Glomerular visceral epithelial cell (primary cell): ENCODE measurements at regions not wholly inside any gene's neighbourhood (a gene's known extent, or its start where the extent isn't known, plus 50 kb on each side); places are given as distances from the start of the nearest gene placed in this dataset.
"Not testable (repeated sequence)": the region's sequence is repeated elsewhere in the genome, so short reads cannot be mapped to it uniquely, and the experiment has no call there.

Experiments used
- DNase-seq: peaks from one replicate; pipeline ENCODE4 v3.0.0-alpha.2; 2016; ENCODE audit errors: extremely low spot score

- DNase-seq = no peak
These were observed 172.5 kb downstream of the TEX29 start for GRCh38 chr13:111492958-111493357.

- no peak for DNase-seq
These were observed 173.0 kb downstream of the TEX29 start for GRCh38 chr13:111493468-111493867.

GRCh38 chr13:111494641-111495040 lies 174.2 kb downstream of the TEX29 start:
- no peak for DNase-seq

GRCh38 chr13:111501596-111502535 lies 181.4 kb downstream of the TEX29 start:
- DNase-seq = not testable (repeated sequence)

GRCh38 chr13:111502957-111503356 lies 182.5 kb downstream of the TEX29 start:
- no peak for DNase-seq

- no peak for DNase-seq
These were observed 182.9 kb downstream of the TEX29 start for GRCh38 chr13:111503376-111503775.

GRCh38 chr13:111503905-111504695 lies 183.7 kb downstream of the TEX29 start:
- DNase-seq = no peak

- DNase-seq = no peak
These were observed 184.8 kb downstream of the TEX29 start for GRCh38 chr13:111505175-111505777.

- DNase-seq = no peak
These were observed 185.7 kb downstream of the TEX29 start for GRCh38 chr13:111506125-111506524.

- DNase-seq = no peak
These were observed 186.2 kb downstream of the TEX29 start for GRCh38 chr13:111506621-111507020.

GRCh38 chr13:111508164-111508870 lies 187.9 kb downstream of the TEX29 start:
- DNase-seq = no peak

GRCh38 chr13:111508902-111509509 lies 188.6 kb downstream of the TEX29 start:
- no peak for DNase-seq

- DNase-seq = no peak
These were observed 190.2 kb downstream of the TEX29 start for GRCh38 chr13:111510502-111511218.

- DNase-seq = no peak
These were observed 190.8 kb downstream of the TEX29 start for GRCh38 chr13:111511219-111511732.

GRCh38 chr13:111511805-111512504 lies 191.5 kb downstream of the TEX29 start:
- DNase-seq = no peak

GRCh38 chr13:111512707-111513106 lies 192.3 kb downstream of the TEX29 start:
- no peak for DNase-seq

- DNase-seq = no peak
These were observed 193.5 kb downstream of the TEX29 start for GRCh38 chr13:111513766-111514609.

- DNase-seq = no peak
These were observed 194.3 kb downstream of the TEX29 start for GRCh38 chr13:111514610-111515306.
